HAP-1 (cell line): ENCODE measurements at regions not wholly inside any gene's neighbourhood (a gene's known extent, or its start where the extent isn't known, plus 50 kb on each side); places are given as distances from the start of the nearest gene placed in this dataset.
A peak's percentile ranks its signal among the peaks of the same experiment; 100 is the strongest.
"Not testable (repeated sequence)": the region's sequence is repeated elsewhere in the genome, so short reads cannot be mapped to it uniquely, and the experiment has no call there.

Source experiments
- DNase-seq, 2 experiments: peaks; one replicate each; pipeline ENCODE4 v3.0.0-alpha.2; 2016 to 2020; ENCODE audit warnings: low spot score in 2 of 2
- H3K27me3 ChIP-seq: fragments of 250-450 bp; sonication (Bioruptor Pico); 2 replicates; pipeline ENCODE4 v1.5.1; 2020; ENCODE audit warnings: low read depth, mild to moderate bottlenecking, moderate library complexity
- H3K36me3 ChIP-seq: fragments of 250-450 bp; sonication (Bioruptor Pico); replicated peaks from 2 replicates; pipeline ENCODE4 v1.5.1; 2020; ENCODE audit warnings: mild to moderate bottlenecking
- H3K4me1 ChIP-seq: fragments of 250-450 bp; sonication (Bioruptor Pico); 2 replicates; pipeline ENCODE4 v1.5.1; 2020; ENCODE audit warnings: mild to moderate bottlenecking
- H3K4me3 ChIP-seq: fragments of 250-450 bp; sonication (Bioruptor Pico); 2 replicates; pipeline ENCODE4 v1.5.1; 2020; ENCODE audit warnings: mild to moderate bottlenecking, moderate library complexity
- H3K9me3 ChIP-seq: fragments of 250-450 bp; sonication (Bioruptor Pico); 2 replicates; pipeline ENCODE4 v1.5.1; 2020; ENCODE audit warnings: mild to moderate bottlenecking, moderate library complexity
- in situ Hi-C: fragments of 300-500 bp; cut with MboI; formaldehyde crosslinking; loops from 3 replicates; pipeline ENCODE4 v1.14.3; 2020; ENCODE audit warnings: low sequenced_read_pairs, inconsistent platforms, mixed read lengths

DNA sequence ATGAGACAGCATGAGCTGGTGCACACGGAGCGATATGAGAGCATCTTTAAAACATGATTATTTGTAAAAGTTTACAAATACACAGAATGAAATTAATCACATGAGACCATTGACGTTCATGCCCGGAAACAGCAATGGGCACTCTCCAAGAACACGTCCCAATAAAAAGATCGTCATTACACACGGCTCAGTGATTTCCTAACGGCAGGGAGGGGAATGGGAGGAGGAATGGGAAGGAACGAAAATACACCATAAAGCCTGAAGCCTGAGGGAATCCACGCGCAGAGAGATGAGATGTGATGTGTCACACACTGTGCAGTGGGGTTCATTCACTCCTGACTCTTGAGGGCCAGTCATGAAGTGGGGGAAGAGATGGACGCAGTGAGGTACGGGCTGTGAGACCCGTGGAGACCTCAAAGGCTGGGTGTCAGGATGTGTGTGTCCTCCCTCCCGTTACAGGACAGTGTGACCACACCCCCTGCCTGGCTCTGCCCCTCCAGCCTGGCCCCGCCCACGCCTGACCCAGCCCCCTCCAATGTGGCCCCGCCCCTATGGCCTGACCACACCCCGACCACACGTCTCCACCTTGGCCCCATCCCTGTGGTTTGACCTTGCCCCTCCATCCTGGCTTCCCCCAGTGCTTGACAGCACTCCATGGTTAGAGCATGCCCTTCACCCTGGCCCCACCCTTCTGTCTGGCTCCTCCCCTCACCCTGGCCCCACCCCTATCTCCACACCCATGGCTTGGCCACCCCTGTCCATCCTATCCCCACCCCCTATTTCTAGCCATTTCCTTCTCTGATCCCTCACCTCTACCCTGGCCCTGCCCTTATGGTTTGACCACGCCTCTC lies 270.5 kb upstream of the SFSWAP start:
- DNase-seq, H3K36me3 ChIP-seq, H3K27me3 ChIP-seq, H3K4me3 ChIP-seq, H3K9me3 ChIP-seq, H3K4me1 ChIP-seq, in situ Hi-C loops: not testable (repeated sequence)

DNA sequence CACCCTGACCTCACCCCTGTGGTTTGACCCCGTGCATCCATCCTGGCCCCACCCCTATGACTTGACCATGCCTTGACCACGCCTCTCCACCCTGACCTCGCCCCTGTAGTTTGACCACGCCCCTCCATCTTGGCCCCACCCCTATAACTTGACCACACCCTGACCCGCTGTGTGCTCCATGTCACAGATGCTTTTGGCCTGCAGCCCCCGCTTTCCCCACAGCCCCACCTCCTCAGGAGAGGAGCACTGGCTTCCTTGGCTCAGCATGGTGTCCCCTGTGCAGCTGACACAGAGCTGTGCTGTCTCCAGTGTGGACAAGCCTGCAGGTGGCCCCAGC lies 269.9 kb upstream of the SFSWAP start:
- in situ Hi-C loops: no loop called here
- DNase-seq: peak in 1 of 2 experiments; percentile 28
- H3K36me3 ChIP-seq: no peaks in the 10 kb centered on the region

DNA sequence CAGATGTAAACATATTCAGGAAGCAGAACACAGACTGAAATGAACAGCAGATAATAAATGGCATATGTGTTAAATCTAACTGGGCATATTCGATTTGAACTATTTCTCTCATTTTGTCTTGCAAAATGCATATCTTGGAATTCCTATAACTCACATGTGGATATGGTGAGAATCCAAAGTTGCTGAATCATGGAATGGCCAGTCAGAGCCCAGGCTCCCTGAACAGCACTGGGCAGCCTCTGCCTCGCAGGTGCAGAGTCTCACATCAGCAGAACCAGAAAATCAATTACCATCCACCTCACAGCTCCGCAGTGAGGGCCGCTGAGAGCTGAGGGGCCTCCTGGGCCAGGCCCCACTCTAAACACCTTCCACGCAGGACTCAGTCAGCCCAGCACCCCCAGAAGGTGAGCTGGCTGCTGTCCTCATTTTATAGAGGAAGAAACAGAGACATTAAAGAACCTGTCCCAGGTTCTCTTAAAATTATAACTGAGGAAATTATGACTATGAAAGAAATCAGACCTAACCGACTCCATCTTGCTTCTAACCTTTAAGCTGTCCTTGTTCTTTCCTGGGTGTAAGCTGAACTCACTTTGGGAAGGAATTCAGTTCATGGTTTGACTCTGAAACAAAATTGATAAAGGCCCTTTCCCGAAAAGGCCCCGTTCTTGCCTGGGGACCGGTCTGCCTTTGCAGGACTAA lies 269.1 kb upstream of the SFSWAP start:
- Histone ChIP-seq H3K4me1 (no peaks in the 10 kb centered on the region), H3K36me3 (no peaks in the 10 kb centered on the region), H3K4me3 (no peak overlapping the region), H3K9me3 (no peaks in the 10 kb centered on the region), H3K27me3 (no peaks in the 10 kb centered on the region)
- no peak for DNase-seq
- in situ Hi-C loops: no loop called here

More for the DNA sequence above, 269.9 kb upstream of the SFSWAP start:
- Histone ChIP-seq H3K4me1 (no peaks in the 10 kb centered on the region), H3K4me3 (no peak overlapping the region), H3K9me3 (no peaks in the 10 kb centered on the region), H3K27me3 (no peaks in the 10 kb centered on the region)

DNA sequence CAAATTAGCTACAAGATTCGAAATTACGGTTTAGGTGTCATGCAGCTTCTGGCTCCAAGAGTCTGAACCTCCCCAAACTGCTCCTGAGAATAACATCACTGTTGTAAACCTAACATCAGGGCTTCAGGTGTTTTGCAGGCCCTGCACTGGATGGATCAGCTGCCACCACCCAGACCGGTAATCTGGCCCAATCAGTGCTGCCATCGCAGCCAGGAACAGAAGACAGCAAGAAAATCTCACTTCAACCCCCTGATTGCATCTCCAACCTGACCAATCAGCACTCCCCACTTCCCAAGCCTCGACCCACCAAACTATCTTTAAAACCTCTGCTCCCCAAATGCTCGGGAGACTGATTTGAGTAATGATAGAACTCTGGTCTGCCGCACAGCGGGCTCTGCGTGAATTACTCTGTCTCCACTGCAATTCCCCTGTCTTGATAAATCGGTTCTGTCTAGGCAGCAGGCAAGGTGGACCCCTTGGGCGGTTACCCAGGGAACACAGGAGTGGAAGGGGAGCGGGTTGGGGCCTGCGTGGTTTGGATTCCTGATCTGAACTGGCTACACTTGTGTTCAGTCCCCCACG lies 268.5 kb upstream of the SFSWAP start:
- Histone ChIP-seq H3K27me3 (no peaks in the 10 kb centered on the region), H3K36me3 (no peaks in the 10 kb centered on the region), H3K4me1 (no peaks in the 10 kb centered on the region), H3K4me3 (no peak overlapping the region), H3K9me3 (no peaks in the 10 kb centered on the region)
- DNase-seq: no peak
- in situ Hi-C loops: no loop called here

DNA sequence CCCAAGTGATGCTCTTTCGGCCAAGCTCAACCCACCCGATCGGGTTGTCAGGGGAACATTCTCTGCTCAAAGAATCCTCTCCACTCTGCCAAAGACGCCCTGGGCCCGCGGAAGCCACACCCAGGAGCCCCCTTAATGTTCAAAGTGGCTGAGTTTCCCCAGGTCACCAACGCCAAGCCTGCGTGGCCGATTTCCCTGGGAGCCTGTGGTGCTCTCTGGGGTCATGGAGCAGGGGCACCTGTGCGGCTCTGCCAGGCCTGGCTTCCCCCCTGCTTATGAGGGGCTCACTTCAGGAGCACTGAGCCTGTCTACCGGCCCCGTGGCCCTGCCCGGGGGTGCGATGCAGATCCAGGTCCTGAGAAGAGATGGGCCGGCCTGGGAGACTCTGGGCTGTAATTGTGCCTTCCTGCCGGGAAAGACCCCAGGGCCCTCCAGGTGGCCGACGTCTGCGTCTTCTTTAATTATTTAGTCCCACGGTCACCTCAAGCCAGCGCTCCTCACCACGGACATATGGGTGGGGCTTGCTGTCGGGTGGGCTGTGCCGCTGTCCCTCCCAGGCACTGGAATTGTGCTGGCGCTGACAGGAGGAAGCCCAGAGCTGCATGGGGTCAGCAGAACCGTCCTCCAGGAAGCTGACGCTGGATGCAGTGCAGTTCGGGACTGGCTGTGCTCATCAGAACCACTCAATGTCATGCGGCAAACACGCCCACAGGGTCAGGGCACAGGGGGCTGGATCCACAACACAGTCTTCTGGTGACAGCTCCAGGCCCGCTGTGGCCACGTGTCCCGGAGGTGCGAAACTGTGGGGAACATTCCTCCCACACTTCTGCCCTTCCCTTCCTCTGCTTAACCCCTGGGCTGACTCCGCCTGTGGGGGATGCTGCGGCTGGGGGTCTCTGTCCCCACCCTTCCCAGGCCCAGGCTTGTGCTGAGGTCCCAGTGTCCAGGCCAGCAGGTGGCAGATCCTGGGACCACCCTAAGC lies 267.6 kb upstream of the SFSWAP start:
- H3K27me3 ChIP-seq: no peaks in the 10 kb centered on the region
- no peak for DNase-seq
- no peak overlapping the region for H3K4me3 ChIP-seq
- no peaks in the 10 kb centered on the region for H3K4me1 ChIP-seq
- H3K9me3 ChIP-seq: no peaks in the 10 kb centered on the region
- in situ Hi-C loops: no loop called here
- no peaks in the 10 kb centered on the region for H3K36me3 ChIP-seq

DNA sequence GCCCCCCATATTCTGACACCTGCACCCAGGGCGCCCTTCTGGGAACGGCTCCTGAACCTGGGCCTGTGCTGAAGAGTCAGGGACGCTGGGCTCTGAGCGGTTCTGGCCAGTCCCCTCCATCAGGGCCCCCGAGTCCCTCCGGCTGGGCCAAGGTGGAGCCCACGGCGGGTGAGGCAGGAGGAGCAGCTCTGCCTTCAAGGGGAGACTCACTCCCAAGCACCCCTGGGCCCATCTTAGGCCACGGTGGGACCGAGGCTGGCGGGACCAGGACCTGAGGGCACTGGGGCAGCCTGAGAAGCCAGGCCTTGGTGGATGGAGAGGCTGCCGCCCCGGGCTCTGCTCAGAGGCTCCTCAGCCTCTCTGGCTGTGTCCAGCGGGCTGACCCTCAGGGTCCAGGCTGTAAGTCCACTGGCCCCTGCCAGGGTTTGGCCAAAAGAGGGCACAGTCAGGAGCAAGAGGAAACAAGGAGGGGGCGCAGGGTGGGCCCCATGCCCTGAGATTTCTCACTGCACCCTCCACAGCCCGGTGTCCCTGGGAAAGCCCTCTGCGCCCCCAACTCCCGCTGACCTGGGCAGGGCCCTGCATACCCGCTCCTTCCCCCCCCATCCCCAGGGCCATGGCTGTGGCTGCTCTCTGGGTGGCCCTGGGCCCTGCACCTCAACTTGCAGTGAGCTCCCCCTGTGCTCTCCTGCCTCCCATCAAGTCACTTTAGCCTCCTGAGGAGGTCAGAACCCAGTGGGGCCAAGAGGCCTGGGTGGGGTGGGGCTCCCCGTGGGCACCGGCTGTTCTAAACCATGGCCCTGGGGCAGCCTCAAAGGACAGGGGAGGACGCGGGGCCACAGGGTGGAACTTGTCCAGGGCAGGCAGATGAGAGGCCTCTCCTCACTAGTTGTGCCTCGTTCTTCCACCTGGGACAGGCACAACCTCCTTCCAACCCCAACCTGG lies 266.4 kb upstream of the SFSWAP start:
- Histone ChIP-seq H3K36me3 (no peaks in the 10 kb centered on the region), H3K4me1 (no peaks in the 10 kb centered on the region), H3K9me3 (no peaks in the 10 kb centered on the region), H3K27me3 (no peaks in the 10 kb centered on the region), H3K4me3 (no peak overlapping the region)
- DNase-seq: no peak
- in situ Hi-C loops: no loop called here

DNA sequence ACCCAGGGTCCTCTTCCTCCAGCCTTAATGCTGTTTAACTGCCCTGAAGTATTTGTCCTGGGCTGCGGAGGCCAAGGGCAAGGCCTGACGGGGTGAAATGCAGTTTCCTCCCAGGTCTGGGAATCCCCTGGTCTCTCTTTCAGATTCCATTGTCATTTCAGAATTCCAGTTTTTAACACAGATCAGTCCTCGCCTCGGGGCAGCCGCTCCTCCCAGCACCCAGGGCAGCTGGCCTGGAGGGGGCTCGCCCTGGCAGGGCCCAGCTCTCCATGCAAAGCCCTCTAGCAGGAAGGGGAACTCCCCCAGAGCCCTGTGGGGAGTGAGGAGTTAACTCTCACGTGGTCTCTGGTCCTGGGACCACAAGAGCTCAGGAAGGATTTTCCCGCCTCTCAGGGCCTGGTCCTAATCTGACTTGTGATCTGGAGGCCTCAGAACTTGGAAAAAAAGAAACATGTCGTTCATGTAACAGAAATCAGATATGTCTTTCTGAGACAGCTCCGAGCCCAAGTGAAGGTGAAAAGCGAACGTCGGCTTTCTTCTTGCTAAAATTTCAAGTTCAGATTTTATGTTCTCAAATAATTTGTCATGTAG lies 265.6 kb upstream of the SFSWAP start:
- in situ Hi-C loops: no loop called here
- no peaks in the 10 kb centered on the region for H3K9me3 ChIP-seq
- H3K36me3 ChIP-seq: no peaks in the 10 kb centered on the region
- H3K4me1 ChIP-seq: no peaks in the 10 kb centered on the region
- no peak for DNase-seq
- no peak overlapping the region for H3K4me3 ChIP-seq
- no peaks in the 10 kb centered on the region for H3K27me3 ChIP-seq

DNA sequence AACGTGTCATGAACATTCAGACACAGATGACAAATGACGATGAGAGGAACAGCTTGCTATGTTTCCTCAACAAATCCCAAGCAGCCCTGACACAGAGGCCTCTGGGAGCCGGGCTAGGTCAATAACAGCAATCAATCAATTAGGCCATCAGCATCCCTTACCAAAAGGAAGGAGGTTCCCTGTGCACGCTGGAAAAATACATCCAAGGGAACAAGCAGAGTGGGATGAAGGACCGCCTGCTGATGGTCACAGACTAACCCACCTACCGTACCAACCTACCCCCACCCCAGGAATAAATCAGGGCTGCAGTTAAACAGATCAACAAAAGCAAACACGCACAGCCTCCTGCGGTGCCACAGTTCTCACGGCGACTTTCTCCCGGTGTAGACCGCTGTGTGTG lies 265.1 kb upstream of the SFSWAP start:
- Histone ChIP-seq H3K4me3 (no peak overlapping the region), H3K9me3 (no peaks in the 10 kb centered on the region), H3K4me1 (no peaks in the 10 kb centered on the region), H3K27me3 (no peaks in the 10 kb centered on the region), H3K36me3 (no peaks in the 10 kb centered on the region)
- in situ Hi-C loops: no loop called here
- DNase-seq: no peak

DNA sequence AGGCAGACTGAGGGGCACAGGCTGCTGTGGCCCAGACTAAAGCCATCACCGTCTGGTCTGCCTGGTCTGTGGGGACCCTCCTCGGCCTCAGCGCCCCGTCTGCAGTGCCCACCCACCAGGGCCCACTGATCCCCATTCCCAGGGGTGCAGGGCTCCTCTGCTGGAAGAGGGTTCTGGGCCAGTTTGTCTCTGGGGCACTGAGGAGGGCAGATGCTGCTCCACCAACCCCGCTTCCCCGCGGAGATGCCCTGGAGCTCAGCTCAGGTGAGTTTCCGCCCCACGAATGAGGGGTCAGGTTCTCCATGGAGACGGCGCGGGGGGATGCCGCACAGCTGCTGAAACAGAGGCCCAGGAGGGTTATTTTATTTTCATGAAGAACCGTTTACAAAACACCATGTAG lies 263.3 kb upstream of the SFSWAP start:
- H3K36me3 ChIP-seq, H3K4me1 ChIP-seq, H3K4me3 ChIP-seq, DNase-seq, in situ Hi-C loops, H3K27me3 ChIP-seq, H3K9me3 ChIP-seq: not testable (repeated sequence)

DNA sequence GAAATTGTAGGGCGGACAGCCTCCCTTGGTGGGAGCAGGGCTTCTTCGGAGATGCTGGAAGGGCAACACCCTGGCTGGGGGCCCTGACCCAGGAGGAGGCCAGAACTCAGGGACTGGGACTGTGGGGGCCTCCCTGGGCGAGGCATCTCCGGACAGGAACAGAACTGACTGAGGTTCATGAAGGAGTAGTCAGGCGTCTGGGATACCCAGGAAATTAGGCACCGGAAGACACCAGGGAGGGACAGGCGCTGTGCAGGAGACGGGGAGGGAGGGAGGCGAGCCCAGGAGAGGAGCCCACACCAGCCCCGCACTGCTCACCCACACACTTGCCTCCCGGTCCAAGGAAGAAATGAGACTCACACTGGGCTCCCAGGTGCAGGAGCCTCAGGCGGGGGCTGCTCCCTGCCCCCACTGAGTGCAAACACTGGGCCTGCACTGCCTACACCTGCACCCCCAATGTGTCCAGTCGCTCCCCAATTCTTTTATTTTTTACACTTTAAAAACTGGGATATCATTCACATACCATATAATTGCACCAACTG lies 262.6 kb upstream of the SFSWAP start:
- H3K36me3 ChIP-seq: no peaks in the 10 kb centered on the region
- no peak for DNase-seq
- no peaks in the 10 kb centered on the region for H3K27me3 ChIP-seq
- H3K4me1 ChIP-seq: no peaks in the 10 kb centered on the region
- no peaks in the 10 kb centered on the region for H3K9me3 ChIP-seq
- in situ Hi-C loops: no loop called here
- no peak overlapping the region for H3K4me3 ChIP-seq

DNA sequence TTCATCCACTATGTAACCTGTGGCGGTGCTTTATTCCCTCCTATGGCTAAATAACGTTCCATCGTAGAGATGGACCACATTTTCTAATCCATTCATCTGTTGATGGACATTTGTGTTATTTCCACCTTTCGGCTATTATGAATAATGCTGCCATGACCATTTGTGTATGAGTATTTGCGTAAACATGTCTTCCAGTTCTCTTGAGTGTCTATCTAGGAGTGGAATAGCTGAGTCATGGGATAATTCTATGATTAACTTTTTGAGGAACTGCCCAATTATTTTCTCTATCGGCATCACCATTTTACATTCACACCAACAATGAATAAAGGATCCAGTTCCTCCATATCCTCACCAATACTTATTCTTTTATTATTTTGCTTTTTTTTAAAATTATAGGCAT lies 261.9 kb upstream of the SFSWAP start:
- no peaks in the 10 kb centered on the region for H3K36me3 ChIP-seq
- H3K4me1 ChIP-seq: no peaks in the 10 kb centered on the region
- no peaks in the 10 kb centered on the region for H3K27me3 ChIP-seq
- DNase-seq: no peak
- no peaks in the 10 kb centered on the region for H3K9me3 ChIP-seq
- in situ Hi-C loops: no loop called here
- H3K4me3 ChIP-seq: no peak overlapping the region

DNA sequence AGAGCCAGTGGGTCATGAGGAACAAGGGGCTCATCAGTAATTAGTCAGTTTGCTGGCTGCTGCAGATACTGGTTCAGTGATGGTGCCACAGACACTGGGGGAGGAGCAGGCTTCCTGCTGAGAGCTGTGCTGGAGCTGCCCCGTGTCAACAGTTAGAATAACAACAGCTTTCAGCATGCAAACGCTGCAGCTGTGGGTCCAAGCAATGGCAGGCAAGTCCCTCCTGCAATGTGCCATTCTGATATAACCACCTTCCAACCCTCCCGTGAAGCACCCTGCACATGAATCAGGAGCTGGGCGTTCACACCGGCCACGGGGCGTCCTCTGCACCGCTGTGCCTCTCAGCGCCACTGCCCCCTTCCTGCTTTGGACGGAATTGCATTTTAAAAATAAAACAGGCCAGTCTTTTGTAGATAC lies 258.4 kb upstream of the SFSWAP start:
- Histone ChIP-seq H3K27me3 (no peaks in the 10 kb centered on the region), H3K4me1 (no peaks in the 10 kb centered on the region), H3K9me3 (no peaks in the 10 kb centered on the region), H3K4me3 (no peak overlapping the region), H3K36me3 (no peaks in the 10 kb centered on the region)
- DNase-seq: peak in 1 of 2 experiments; percentile 37
- in situ Hi-C loops: no loop called here
